SJSA1 (cell line): ENCODE measurements at regions not wholly inside any gene's neighbourhood (a gene's known extent, or its start where the extent isn't known, plus 50 kb on each side); places are given as distances from the start of the nearest gene placed in this dataset.

Experiments
- DNase-seq, 2 experiments: peaks; one replicate each; pipeline ENCODE4 v3.0.0-alpha.2; 2015 to 2020; ENCODE audit warnings: low spot score in 2 of 2, low read depth in 1 of 2
- H3K27ac ChIP-seq: fragments of 250-450 bp; sonication (Bioruptor Pico); 2 replicates; pipeline ENCODE4 v1.5.1; 2020; ENCODE audit warnings: mild to moderate bottlenecking, moderate library complexity
- H3K27me3 ChIP-seq: fragments of 250-450 bp; sonication (Bioruptor Pico); replicated peaks from 2 replicates; pipeline ENCODE4 v1.5.1; 2020; ENCODE audit warnings: mild to moderate bottlenecking, moderate library complexity
- H3K36me3 ChIP-seq: fragments of 250-450 bp; sonication (Bioruptor Pico); 2 replicates; pipeline ENCODE4 v1.5.1; 2020; ENCODE audit warnings: mild to moderate bottlenecking
- H3K4me1 ChIP-seq: fragments of 250-450 bp; sonication (Bioruptor Pico); replicated peaks from 2 replicates; pipeline ENCODE4 v1.6.1; 2021; ENCODE audit warnings: mild to moderate bottlenecking
- H3K4me3 ChIP-seq: fragments of 250-450 bp; sonication (Bioruptor Pico); 2 replicates; pipeline ENCODE4 v1.5.1; 2020; ENCODE audit warnings: mild to moderate bottlenecking
- H3K9me3 ChIP-seq: fragments of 250-450 bp; sonication (Bioruptor Pico); replicated peaks from 2 replicates; pipeline ENCODE4 v1.5.1; 2020; ENCODE audit warnings: mild to moderate bottlenecking

- no peaks in the 10 kb centered on the region; the same call in none of the 2 replicates for H3K9me3 ChIP-seq
- H3K4me3 ChIP-seq = no peak overlapping the region
- no peak overlapping the region for H3K27ac ChIP-seq
- H3K27me3 ChIP-seq = no peaks in the 10 kb centered on the region
- H3K36me3 ChIP-seq = no peaks in the 10 kb centered on the region
- H3K4me1 ChIP-seq = no peaks in the 10 kb centered on the region
- no peak for DNase-seq
Observed at GRCh38 chr14:42665083-42665482, 1058.4 kb downstream of the LRFN5 start.

- Histone ChIP-seq H3K36me3 (no peaks in the 10 kb centered on the region), H3K27me3 (no peaks in the 10 kb centered on the region), H3K27ac (no peak overlapping the region), H3K9me3 (no peaks in the 10 kb centered on the region; the same call in none of the 2 replicates), H3K4me3 (no peak overlapping the region), H3K4me1 (no peaks in the 10 kb centered on the region)
- DNase-seq = no peak
Observed at GRCh38 chr14:42664190-42664589, 1057.5 kb downstream of the LRFN5 start.

GRCh38 chr14:42654707-42655106 lies 1048.0 kb downstream of the LRFN5 start:
- Histone ChIP-seq H3K4me3 (no peak overlapping the region), H3K9me3 (no peaks in the 10 kb centered on the region), H3K27me3 (no peaks in the 10 kb centered on the region), H3K27ac (no peak overlapping the region), H3K4me1 (no peaks in the 10 kb centered on the region), H3K36me3 (no peaks in the 10 kb centered on the region)
- DNase-seq = no peak

DNA sequence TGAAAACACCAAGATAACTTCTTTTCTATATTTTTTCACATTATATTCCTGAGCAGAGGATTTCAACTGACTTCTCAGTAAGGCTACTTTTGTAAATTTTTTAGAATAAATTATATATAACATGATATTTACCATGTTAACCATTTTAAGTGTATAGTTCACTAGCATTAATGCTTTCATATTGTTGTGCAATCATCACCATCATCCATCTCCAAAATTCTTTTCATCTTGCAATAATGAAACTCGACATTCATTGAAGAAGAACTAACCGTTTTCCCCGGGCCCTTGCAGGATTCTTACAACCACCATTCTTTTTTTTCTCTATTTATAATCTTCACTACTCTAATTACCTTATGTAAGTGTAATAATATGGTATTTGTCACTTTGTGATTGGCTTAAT lies 1036.1 kb downstream of the LRFN5 start:
- Histone ChIP-seq H3K4me1 (no peaks in the 10 kb centered on the region), H3K4me3 (no peak overlapping the region), H3K9me3 (no peaks in the 10 kb centered on the region), H3K27ac (no peak overlapping the region), H3K36me3 (no peaks in the 10 kb centered on the region), H3K27me3 (no peaks in the 10 kb centered on the region)
- no peak for DNase-seq

DNA sequence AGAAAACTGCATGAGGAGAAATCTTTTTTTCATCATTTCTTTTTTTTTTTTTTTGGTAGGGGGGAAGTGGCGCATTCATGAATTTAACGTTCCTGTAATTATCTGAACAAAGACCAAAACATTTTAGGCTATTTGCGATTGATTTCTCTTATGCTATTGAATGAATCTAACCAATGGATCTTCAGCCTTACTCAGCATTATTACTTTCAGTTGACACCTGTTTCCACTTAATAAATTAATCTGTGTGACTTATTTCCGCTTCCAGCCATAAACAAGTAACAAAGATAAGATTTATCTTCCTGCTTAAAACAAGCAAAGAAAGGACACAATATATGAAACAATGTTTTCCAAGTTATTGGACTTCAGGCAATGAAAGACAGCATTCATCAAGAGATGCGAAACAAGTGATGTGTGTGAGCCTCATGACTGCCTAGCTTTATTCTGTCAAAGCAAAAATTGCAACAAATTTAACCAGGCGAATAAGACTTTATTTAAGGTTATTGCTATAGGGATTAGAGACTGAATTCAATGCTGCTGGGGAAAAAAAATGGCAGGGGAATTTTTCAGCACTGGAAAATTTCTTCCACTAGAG lies 1026.9 kb downstream of the LRFN5 start:
- no peak for DNase-seq
- Histone ChIP-seq H3K4me3 (no peak overlapping the region), H3K9me3 (no peaks in the 10 kb centered on the region), H3K36me3 (no peaks in the 10 kb centered on the region), H3K27me3 (no peaks in the 10 kb centered on the region), H3K27ac (no peak overlapping the region), H3K4me1 (no peaks in the 10 kb centered on the region)

DNA sequence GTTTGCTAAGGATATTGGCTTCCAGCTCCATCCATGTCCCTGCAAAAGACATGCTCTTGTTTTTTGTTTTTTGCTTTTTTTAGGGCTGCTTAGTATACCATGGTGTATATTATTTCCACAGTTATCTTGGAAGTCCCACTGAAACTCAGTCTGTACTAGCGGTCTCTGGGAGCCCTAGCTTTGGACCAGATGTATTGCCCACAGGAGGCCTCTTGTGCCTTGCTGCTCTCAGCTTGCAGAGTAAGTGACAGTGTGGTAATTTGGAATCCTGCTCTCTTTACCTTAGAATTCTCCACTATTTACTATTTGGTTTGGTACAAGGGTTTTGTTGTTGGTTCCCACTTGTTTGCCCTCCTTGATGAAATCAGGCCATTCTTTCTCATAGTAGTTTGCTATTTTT lies 1022.9 kb downstream of the LRFN5 start:
- no peaks in the 10 kb centered on the region for H3K27me3 ChIP-seq
- H3K36me3 ChIP-seq = no peaks in the 10 kb centered on the region
- no peaks in the 10 kb centered on the region for H3K4me1 ChIP-seq
- no peak for DNase-seq
- H3K4me3 ChIP-seq = no peak overlapping the region
- H3K9me3 ChIP-seq = no peaks in the 10 kb centered on the region
- H3K27ac ChIP-seq = no peak overlapping the region

DNA sequence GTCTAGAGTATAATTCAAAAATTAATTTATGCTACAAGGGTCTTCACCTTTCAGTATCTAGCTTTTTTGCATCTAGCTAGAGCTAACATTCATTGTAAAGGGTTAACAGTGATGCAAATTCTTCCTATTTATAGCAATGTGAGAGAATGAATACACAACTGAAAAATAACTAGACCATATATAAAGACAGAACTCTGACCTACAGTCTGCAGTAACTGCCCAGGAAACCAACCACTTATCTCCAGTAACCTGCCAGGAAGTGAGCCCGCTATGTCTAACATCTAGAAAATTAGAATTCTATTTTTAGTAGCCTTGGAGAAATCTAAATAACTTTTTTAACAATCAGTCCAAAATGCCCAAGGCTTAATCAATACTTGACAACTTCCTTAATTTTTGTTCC lies 1021.9 kb downstream of the LRFN5 start:
- DNase-seq = no peak
- no peaks in the 10 kb centered on the region for H3K9me3 ChIP-seq
- no peak overlapping the region for H3K4me3 ChIP-seq
- H3K27ac ChIP-seq = no peak overlapping the region
- H3K27me3 ChIP-seq = no peaks in the 10 kb centered on the region
- no peaks in the 10 kb centered on the region for H3K4me1 ChIP-seq
- no peaks in the 10 kb centered on the region for H3K36me3 ChIP-seq

GRCh38 chr14:42626986-42627385 lies 1020.3 kb downstream of the LRFN5 start:
- Histone ChIP-seq H3K27me3 (no peaks in the 10 kb centered on the region), H3K36me3 (no peaks in the 10 kb centered on the region), H3K27ac (no peak overlapping the region), H3K4me3 (no peak overlapping the region), H3K4me1 (no peaks in the 10 kb centered on the region), H3K9me3 (no peaks in the 10 kb centered on the region)
- DNase-seq = no peak

- DNase-seq = no peak
- Histone ChIP-seq H3K4me3 (no peak overlapping the region), H3K9me3 (no peaks in the 10 kb centered on the region), H3K36me3 (no peaks in the 10 kb centered on the region), H3K27me3 (no peaks in the 10 kb centered on the region), H3K4me1 (no peaks in the 10 kb centered on the region), H3K27ac (no peak overlapping the region)
Observed at GRCh38 chr14:42624980-42625761, 1018.5 kb downstream of the LRFN5 start.

DNA sequence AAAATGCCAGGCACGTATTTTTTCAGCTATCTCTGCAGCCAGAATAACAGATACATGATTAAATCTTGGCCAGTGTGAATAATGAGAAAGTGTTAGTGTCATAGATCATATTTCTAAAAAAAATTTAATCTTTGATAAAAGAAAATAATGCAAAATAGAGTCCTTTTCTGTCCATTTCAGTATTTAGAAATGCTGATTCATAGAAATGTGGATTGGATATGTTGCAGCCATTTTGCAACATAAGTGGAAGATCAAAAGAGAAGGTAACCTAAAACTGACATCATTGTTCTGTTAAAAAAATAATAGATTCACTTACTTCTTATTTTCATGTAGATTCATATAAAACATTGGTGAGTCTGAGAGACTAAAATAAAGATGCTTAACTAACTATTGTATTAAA lies 1010.3 kb downstream of the LRFN5 start:
- Histone ChIP-seq H3K27ac (no peak overlapping the region), H3K27me3 (no peaks in the 10 kb centered on the region), H3K4me3 (no peak overlapping the region), H3K36me3 (no peaks in the 10 kb centered on the region), H3K4me1 (no peaks in the 10 kb centered on the region), H3K9me3 (no peaks in the 10 kb centered on the region; the same call in 1 of the 2 replicates)
- no peak for DNase-seq

- no peaks in the 10 kb centered on the region for H3K36me3 ChIP-seq
- H3K27ac ChIP-seq = no peak overlapping the region
- H3K27me3 ChIP-seq = no peaks in the 10 kb centered on the region
- H3K4me3 ChIP-seq = no peak overlapping the region
- no peaks in the 10 kb centered on the region for H3K9me3 ChIP-seq
- H3K4me1 ChIP-seq = no peaks in the 10 kb centered on the region
- no peak for DNase-seq
Observed at GRCh38 chr14:42606839-42607238, 1000.2 kb downstream of the LRFN5 start.

GRCh38 chr14:42602336-42602845 lies 995.7 kb downstream of the LRFN5 start:
- Histone ChIP-seq H3K36me3 (no peaks in the 10 kb centered on the region), H3K27ac (no peak overlapping the region), H3K4me3 (no peak overlapping the region), H3K4me1 (no peaks in the 10 kb centered on the region), H3K27me3 (no peaks in the 10 kb centered on the region), H3K9me3 (no peaks in the 10 kb centered on the region)
- no peak for DNase-seq

- H3K27me3 ChIP-seq = no peaks in the 10 kb centered on the region
- H3K27ac ChIP-seq = no peak overlapping the region
- no peaks in the 10 kb centered on the region for H3K4me1 ChIP-seq
- H3K4me3 ChIP-seq = no peak overlapping the region
- DNase-seq = no peak
- H3K36me3 ChIP-seq = no peaks in the 10 kb centered on the region
- H3K9me3 ChIP-seq = no peaks in the 10 kb centered on the region
Observed at GRCh38 chr14:42572032-42572431, 965.4 kb downstream of the LRFN5 start.

DNA sequence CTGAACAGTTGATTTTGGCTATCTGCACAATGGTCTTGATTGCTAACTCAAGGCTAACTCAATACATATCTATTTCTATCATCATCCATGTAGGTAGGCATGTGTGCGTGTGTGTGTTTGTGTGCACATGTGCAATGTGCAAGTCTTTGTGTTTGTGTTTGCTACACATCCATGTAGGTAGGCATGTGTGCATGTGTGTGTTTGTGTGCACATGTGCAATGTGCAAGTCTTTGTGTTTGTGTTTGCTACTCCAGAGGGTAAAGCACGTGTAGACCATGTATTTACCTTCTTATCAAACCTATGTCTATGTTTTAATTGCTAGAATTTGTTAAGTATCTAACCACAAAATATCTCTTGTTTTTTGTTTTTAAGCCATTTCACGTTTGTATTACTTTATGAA lies 962.6 kb downstream of the LRFN5 start:
- Histone ChIP-seq H3K9me3 (no peaks in the 10 kb centered on the region), H3K27ac (no peak overlapping the region), H3K4me3 (no peak overlapping the region), H3K4me1 (no peaks in the 10 kb centered on the region), H3K36me3 (no peaks in the 10 kb centered on the region), H3K27me3 (no peaks in the 10 kb centered on the region)
- no peak for DNase-seq
